ENCODE measurements at regions not wholly inside any gene's neighbourhood (a gene's known extent, or its start where the extent isn't known, plus 50 kb on each side); places are given as distances from the start of the nearest gene placed in this dataset.

GRCh38 chr20:6566821-6567220 lies 200.7 kb upstream of the BMP2 start:
- TF ChIP-seq CTCF (IDR thresholded peaks at IDR 0.05) = no peak
- TF ChIP-seq POLR2A (IDR thresholded peaks at IDR 0.05) = no peak
- no peak for TF ChIP-seq POLR2AphosphoS5 (IDR thresholded peaks at IDR 0.05; ENCODE audit: insufficient read depth in 1 of 2, low read depth in 1 of 2)
- Histone ChIP-seq H3K36me3 (no peaks in the 10 kb centered on the region), H3K4me1 (no peaks in the 10 kb centered on the region), H3K4me3 (no peak overlapping the region), H3K9me3 (no peaks in the 10 kb centered on the region), H3K27ac (no peak overlapping the region), H3K27me3 (no peaks in the 10 kb centered on the region)
- no peak for DNase-seq (ENCODE audit: extremely low spot score in 2 of 2)
- intact Hi-C loops (cut with DNase I) = no loop called here

DNA sequence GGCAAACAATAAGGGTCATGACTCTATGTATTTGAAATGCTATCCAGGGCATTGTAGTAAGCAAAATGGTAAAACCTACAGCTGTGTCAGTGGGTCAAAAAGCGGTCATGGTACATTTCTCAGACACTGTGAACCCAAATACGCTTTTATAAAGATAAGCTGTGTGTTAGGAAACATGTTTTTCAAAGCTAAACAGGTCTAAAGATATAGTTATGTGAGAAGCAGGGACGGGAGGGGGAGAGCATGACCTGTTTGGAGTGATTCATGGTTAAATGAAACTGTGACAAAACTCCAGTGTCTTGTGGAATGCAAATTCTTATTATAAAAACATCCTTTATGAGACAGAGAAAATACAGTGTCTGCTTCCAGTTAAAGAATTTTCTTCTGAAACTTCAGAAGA lies 205.4 kb upstream of the BMP2 start:
- no peaks in the 10 kb centered on the region for H3K4me1 ChIP-seq
- H3K36me3 ChIP-seq = no peaks in the 10 kb centered on the region
- TF ChIP-seq POLR2AphosphoS5 (IDR thresholded peaks at IDR 0.05; ENCODE audit: insufficient read depth in 1 of 2, low read depth in 1 of 2) = no peak
- TF ChIP-seq CTCF (IDR thresholded peaks at IDR 0.05) = no peak
- TF ChIP-seq POLR2A (IDR thresholded peaks at IDR 0.05) = no peak
- H3K27me3 ChIP-seq = no peaks in the 10 kb centered on the region
- H3K9me3 ChIP-seq = no peaks in the 10 kb centered on the region
- intact Hi-C loops (cut with DNase I) = no loop called here
- no peak overlapping the region for H3K4me3 ChIP-seq
- DNase-seq (ENCODE audit: extremely low spot score in 2 of 2) = no peak
- H3K27ac ChIP-seq = no peak overlapping the region

- no peaks in the 10 kb centered on the region for H3K4me1 ChIP-seq
- TF ChIP-seq POLR2AphosphoS5 (IDR thresholded peaks at IDR 0.05; ENCODE audit: insufficient read depth in 1 of 2, low read depth in 1 of 2) = no peak
- TF ChIP-seq POLR2A (IDR thresholded peaks at IDR 0.05) = no peak
- TF ChIP-seq CTCF (IDR thresholded peaks at IDR 0.05) = no peak
- H3K27me3 ChIP-seq = no peaks in the 10 kb centered on the region
- H3K36me3 ChIP-seq = no peaks in the 10 kb centered on the region
- no peak for DNase-seq (ENCODE audit: extremely low spot score in 2 of 2)
- H3K9me3 ChIP-seq = no peaks in the 10 kb centered on the region
- intact Hi-C loops (cut with DNase I) = no loop called here
- H3K27ac ChIP-seq = no peak overlapping the region
- H3K4me3 ChIP-seq = no peak overlapping the region
These were observed 206.5 kb upstream of the BMP2 start for GRCh38 chr20:6560978-6561377.

DNA sequence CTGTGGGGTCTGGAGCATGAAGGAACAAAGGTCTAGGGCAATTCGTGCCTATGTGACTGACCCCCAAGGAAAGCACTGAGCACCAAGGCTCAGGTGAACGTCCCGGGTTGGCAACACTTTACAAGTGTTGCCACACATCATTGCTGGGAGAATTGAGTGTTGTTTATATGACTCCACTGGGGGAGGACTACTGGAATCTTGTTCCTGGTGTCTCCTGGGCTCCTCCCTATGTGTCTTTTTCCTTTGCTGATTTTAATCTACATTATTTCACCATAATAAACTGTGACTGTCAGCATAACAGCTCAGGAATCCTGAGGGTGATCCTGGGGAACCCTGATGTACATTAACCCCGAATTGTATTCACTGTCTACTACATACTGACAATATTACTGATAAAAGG lies 207.7 kb upstream of the BMP2 start:
- H3K36me3 ChIP-seq = no peaks in the 10 kb centered on the region
- H3K9me3 ChIP-seq = no peaks in the 10 kb centered on the region
- no peaks in the 10 kb centered on the region for H3K4me1 ChIP-seq
- TF ChIP-seq CTCF (IDR thresholded peaks at IDR 0.05) = no peak
- no peak for TF ChIP-seq POLR2A (IDR thresholded peaks at IDR 0.05)
- TF ChIP-seq POLR2AphosphoS5 (IDR thresholded peaks at IDR 0.05; ENCODE audit: insufficient read depth in 1 of 2, low read depth in 1 of 2) = no peak
- H3K27ac ChIP-seq = no peak overlapping the region
- H3K4me3 ChIP-seq = no peak overlapping the region
- no peaks in the 10 kb centered on the region for H3K27me3 ChIP-seq
- intact Hi-C loops (cut with DNase I) = no loop called here
- no peak for DNase-seq (ENCODE audit: extremely low spot score in 2 of 2)

- Histone ChIP-seq H3K9me3 (no peaks in the 10 kb centered on the region), H3K27ac (no peak overlapping the region), H3K4me3 (no peak overlapping the region), H3K27me3 (no peaks in the 10 kb centered on the region), H3K4me1 (no peaks in the 10 kb centered on the region), H3K36me3 (no peaks in the 10 kb centered on the region)
- TF ChIP-seq POLR2AphosphoS5 (IDR thresholded peaks at IDR 0.05; ENCODE audit: insufficient read depth in 1 of 2, low read depth in 1 of 2) (no peak), CTCF (IDR thresholded peaks at IDR 0.05) (no peak), POLR2A (IDR thresholded peaks at IDR 0.05) (no peak)
- intact Hi-C loops (cut with DNase I) = no loop called here
- no peak for DNase-seq (ENCODE audit: extremely low spot score in 2 of 2)
These were observed 209.1 kb upstream of the BMP2 start for GRCh38 chr20:6558341-6558740.

Data from vagina (tissue), 2 donors.